ENCODE measurements at regions not wholly inside any gene's neighbourhood (a gene's known extent, or its start where the extent isn't known, plus 50 kb on each side); places are given as distances from the start of the nearest gene placed in this dataset.

- H3K27ac ChIP-seq (ENCODE audit: low read length), result no peak overlapping the region
- no peaks in the 10 kb centered on the region for H3K36me3 ChIP-seq (ENCODE audit: control insufficient read depth, insufficient read depth, low read length)
- WGBS (ENCODE audit: insufficient coverage, low lambda C conversion rate), result no CpG with 5 or more reads among the region's 2 CpGs
- H3K4me1 ChIP-seq (ENCODE audit: control insufficient read depth, insufficient read depth, low read length), result no peaks in the 10 kb centered on the region
- H3K9me3 ChIP-seq (ENCODE audit: control insufficient read depth, low read depth, low read length), result no peaks in the 10 kb centered on the region
- no peak overlapping the region for H3K4me3 ChIP-seq (ENCODE audit: low read length)
- peak in 1 of 2 donors; percentile 6 for DNase-seq
- no peaks in the 10 kb centered on the region for H3K27me3 ChIP-seq (ENCODE audit: control insufficient read depth, insufficient read depth, low read length)
Observed at GRCh38 chr6:9540534-9541126, 874.2 kb downstream of the TFAP2A start.

GRCh38 chr6:9540126-9540525, 874.7 kb downstream of the TFAP2A start:
- Histone ChIP-seq H3K9me3 (ENCODE audit: control insufficient read depth, low read depth, low read length) (no peaks in the 10 kb centered on the region), H3K4me1 (ENCODE audit: control insufficient read depth, insufficient read depth, low read length) (no peaks in the 10 kb centered on the region), H3K27ac (ENCODE audit: low read length) (no peak overlapping the region), H3K27me3 (ENCODE audit: control insufficient read depth, insufficient read depth, low read length) (no peaks in the 10 kb centered on the region), H3K4me3 (ENCODE audit: low read length) (no peak overlapping the region), H3K36me3 (ENCODE audit: control insufficient read depth, insufficient read depth, low read length) (no peaks in the 10 kb centered on the region)
- no peak for DNase-seq

GRCh38 chr6:9539231-9539755, 875.6 kb downstream of the TFAP2A start:
- H3K4me1 ChIP-seq (ENCODE audit: control insufficient read depth, insufficient read depth, low read length), result no peaks in the 10 kb centered on the region
- H3K27me3 ChIP-seq (ENCODE audit: control insufficient read depth, insufficient read depth, low read length), result no peaks in the 10 kb centered on the region
- H3K27ac ChIP-seq (ENCODE audit: low read length), result no peak overlapping the region
- no peaks in the 10 kb centered on the region for H3K36me3 ChIP-seq (ENCODE audit: control insufficient read depth, insufficient read depth, low read length)
- no CpG with 5 or more reads among the region's 4 CpGs for WGBS (ENCODE audit: insufficient coverage, low lambda C conversion rate)
- H3K4me3 ChIP-seq (ENCODE audit: low read length), result no peak overlapping the region
- no peaks in the 10 kb centered on the region for H3K9me3 ChIP-seq (ENCODE audit: control insufficient read depth, low read depth, low read length)
- DNase-seq, result no peak

GRCh38 chr6:9537381-9537780, 877.5 kb downstream of the TFAP2A start:
- Histone ChIP-seq H3K9me3 (ENCODE audit: control insufficient read depth, low read depth, low read length) (no peaks in the 10 kb centered on the region), H3K27me3 (ENCODE audit: control insufficient read depth, insufficient read depth, low read length) (no peaks in the 10 kb centered on the region), H3K4me1 (ENCODE audit: control insufficient read depth, insufficient read depth, low read length) (no peaks in the 10 kb centered on the region), H3K27ac (ENCODE audit: low read length) (no peak overlapping the region), H3K36me3 (ENCODE audit: control insufficient read depth, insufficient read depth, low read length) (no peaks in the 10 kb centered on the region), H3K4me3 (ENCODE audit: low read length) (no peak overlapping the region)
- no peak for DNase-seq
- no CpG with 5 or more reads among the region's 2 CpGs for WGBS (ENCODE audit: insufficient coverage, low lambda C conversion rate)

- Histone ChIP-seq H3K36me3 (ENCODE audit: control insufficient read depth, insufficient read depth, low read length) (no peaks in the 10 kb centered on the region), H3K9me3 (ENCODE audit: control insufficient read depth, low read depth, low read length) (no peaks in the 10 kb centered on the region), H3K4me1 (ENCODE audit: control insufficient read depth, insufficient read depth, low read length) (no peaks in the 10 kb centered on the region), H3K27me3 (ENCODE audit: control insufficient read depth, insufficient read depth, low read length) (no peaks in the 10 kb centered on the region), H3K4me3 (ENCODE audit: low read length) (no peak overlapping the region), H3K27ac (ENCODE audit: low read length) (no peak overlapping the region)
- WGBS (ENCODE audit: insufficient coverage, low lambda C conversion rate), result no CpG with 5 or more reads among the region's 2 CpGs
- no peak for DNase-seq
Observed at GRCh38 chr6:9535106-9535505, 879.8 kb downstream of the TFAP2A start.

- 100% methylated on average over 2 of the region's 3 CpGs for WGBS (ENCODE audit: insufficient coverage, low lambda C conversion rate)
- Histone ChIP-seq H3K27me3 (ENCODE audit: control insufficient read depth, insufficient read depth, low read length) (no peaks in the 10 kb centered on the region), H3K36me3 (ENCODE audit: control insufficient read depth, insufficient read depth, low read length) (no peaks in the 10 kb centered on the region), H3K4me1 (ENCODE audit: control insufficient read depth, insufficient read depth, low read length) (no peaks in the 10 kb centered on the region), H3K9me3 (ENCODE audit: control insufficient read depth, low read depth, low read length) (no peaks in the 10 kb centered on the region), H3K27ac (ENCODE audit: low read length) (no peak overlapping the region), H3K4me3 (ENCODE audit: low read length) (no peak overlapping the region)
- no peak for DNase-seq
Observed at GRCh38 chr6:9532621-9533557, 882.0 kb downstream of the TFAP2A start.

GRCh38 chr6:9527679-9528286, 887.1 kb downstream of the TFAP2A start:
- H3K4me1 ChIP-seq (ENCODE audit: control insufficient read depth, insufficient read depth, low read length), result no peaks in the 10 kb centered on the region
- H3K4me3 ChIP-seq (ENCODE audit: low read length), result no peak overlapping the region
- no peaks in the 10 kb centered on the region for H3K9me3 ChIP-seq (ENCODE audit: control insufficient read depth, low read depth, low read length)
- H3K27ac ChIP-seq (ENCODE audit: low read length), result no peak overlapping the region
- no peaks in the 10 kb centered on the region for H3K36me3 ChIP-seq (ENCODE audit: control insufficient read depth, insufficient read depth, low read length)
- WGBS (ENCODE audit: insufficient coverage, low lambda C conversion rate), result no CpG with 5 or more reads among the region's 4 CpGs
- H3K27me3 ChIP-seq (ENCODE audit: control insufficient read depth, insufficient read depth, low read length), result no peaks in the 10 kb centered on the region
- no peak for DNase-seq

- no peaks in the 10 kb centered on the region for H3K36me3 ChIP-seq (ENCODE audit: control insufficient read depth, insufficient read depth, low read length)
- H3K27ac ChIP-seq (ENCODE audit: low read length), result no peak overlapping the region
- H3K27me3 ChIP-seq (ENCODE audit: control insufficient read depth, insufficient read depth, low read length), result no peaks in the 10 kb centered on the region
- no peak for DNase-seq
- H3K4me1 ChIP-seq (ENCODE audit: control insufficient read depth, insufficient read depth, low read length), result no peaks in the 10 kb centered on the region
- no peaks in the 10 kb centered on the region for H3K9me3 ChIP-seq (ENCODE audit: control insufficient read depth, low read depth, low read length)
- H3K4me3 ChIP-seq (ENCODE audit: low read length), result no peak overlapping the region
Observed at GRCh38 chr6:9523462-9523861, 891.4 kb downstream of the TFAP2A start.

- 40% methylated on average over 3 of the region's 3 CpGs for WGBS (ENCODE audit: insufficient coverage, low lambda C conversion rate)
- Histone ChIP-seq H3K4me3 (ENCODE audit: low read length) (no peak overlapping the region), H3K36me3 (ENCODE audit: control insufficient read depth, insufficient read depth, low read length) (no peaks in the 10 kb centered on the region), H3K4me1 (ENCODE audit: control insufficient read depth, insufficient read depth, low read length) (no peaks in the 10 kb centered on the region), H3K9me3 (ENCODE audit: control insufficient read depth, low read depth, low read length) (no peaks in the 10 kb centered on the region), H3K27me3 (ENCODE audit: control insufficient read depth, insufficient read depth, low read length) (no peaks in the 10 kb centered on the region), H3K27ac (ENCODE audit: low read length) (no peak overlapping the region)
- no peak for DNase-seq
Observed at GRCh38 chr6:9522101-9522500, 892.8 kb downstream of the TFAP2A start.

- Histone ChIP-seq H3K4me3 (ENCODE audit: low read length) (no peak overlapping the region), H3K9me3 (ENCODE audit: control insufficient read depth, low read depth, low read length) (no peaks in the 10 kb centered on the region), H3K4me1 (ENCODE audit: control insufficient read depth, insufficient read depth, low read length) (no peaks in the 10 kb centered on the region), H3K27me3 (ENCODE audit: control insufficient read depth, insufficient read depth, low read length) (no peaks in the 10 kb centered on the region), H3K27ac (ENCODE audit: low read length) (no peak overlapping the region), H3K36me3 (ENCODE audit: control insufficient read depth, insufficient read depth, low read length) (no peaks in the 10 kb centered on the region)
- no peak for DNase-seq
- 83% methylated on average over 1 of the region's 3 CpGs for WGBS (ENCODE audit: insufficient coverage, low lambda C conversion rate)
Observed at GRCh38 chr6:9521152-9521530, 893.7 kb downstream of the TFAP2A start.
